Spleen (tissue), 7 donors: ENCODE measurements at regions not wholly inside any gene's neighbourhood (a gene's known extent, or its start where the extent isn't known, plus 50 kb on each side); places are given as distances from the start of the nearest gene placed in this dataset.
A peak's percentile ranks its signal among the peaks of the same experiment; 100 is the strongest.

Source experiments
- CTCF ChIP-seq, 11 experiments: fragments of 200-600 bp in 7 of 11; fragments of 450-650 bp in 4 of 11; sonication (generic) in 4 of 11; IDR thresholded peaks in 8 of 11; conservative IDR thresholded peaks in 3 of 11; 1 replicate in 7 of 11; 2 replicates in 4 of 11; pipeline versions ENCODE4 v1.4.0 to v1.8.0; 2016 to 2021; ENCODE audit warnings: antibody characterized with exemption in 11 of 11, inconsistent platforms in 4 of 11, mild to moderate bottlenecking in 1 of 11
- POLR2A ChIP-seq, 3 donors: fragments of 450-650 bp; IDR thresholded peaks; one replicate each; pipeline ENCODE4 v1.5.1; 2017; ENCODE audit warnings: antibody characterized with exemption in 3 of 3, mild to moderate bottlenecking in 1 of 3
- POLR2AphosphoS5 ChIP-seq, 3 donors: sonication (generic); formaldehyde crosslinking; IDR thresholded peaks; one replicate each; pipeline ENCODE4 v1.5.1; 2017; ENCODE audit warnings: antibody characterized with exemption in 3 of 3
- donor health status: DM: no; HTN: no; CAD: no; lungs with moderate emphysema.
- donor health status: DM: no; HTN: no; CAD: no.
- donor health status: DM: no; HTN: no; CAD: no.

- TF ChIP-seq CTCF (IDR thresholded peaks at IDR 0.05 in 8 of 11, conservative IDR thresholded peaks at IDR 0.05 in 3 of 11), result peak in 6 of 11 experiments; percentile 20 to 28 (median 23)
- no peak for TF ChIP-seq POLR2A (IDR thresholded peaks at IDR 0.05)
- TF ChIP-seq POLR2AphosphoS5 (IDR thresholded peaks at IDR 0.05), result no peak
These were observed 1288.5 kb downstream of the GATA3 start for GRCh38 chr10:9342885-9343570.
